ENCODE measurements at regions not wholly inside any gene's neighbourhood (a gene's known extent, or its start where the extent isn't known, plus 50 kb on each side); places are given as distances from the start of the nearest gene placed in this dataset.

DNA sequence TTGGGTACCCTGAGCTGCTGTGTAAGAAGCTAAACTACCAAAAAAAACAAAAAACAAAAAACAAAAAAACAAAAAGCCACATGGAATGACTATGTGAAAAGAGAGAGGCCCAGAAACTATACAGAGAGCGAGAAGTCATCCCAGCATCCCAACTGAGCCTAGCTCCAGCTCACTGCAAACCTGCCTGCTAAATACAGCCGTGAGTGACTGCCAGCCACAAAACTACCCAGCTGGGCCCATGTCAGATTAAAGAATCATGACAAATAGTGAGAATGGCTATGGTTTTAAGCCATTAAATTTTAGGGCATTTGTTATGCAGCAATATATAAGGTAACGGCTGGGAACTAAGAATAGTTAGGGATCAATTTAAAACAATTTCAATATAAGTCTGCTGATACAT is 335.1 kb upstream of the PDE4D start:
- H3K27me3 Mint-ChIP-seq: no peaks in the 10 kb centered on the region
- no peaks in the 10 kb centered on the region for H3K36me3 Mint-ChIP-seq (ENCODE audit: insufficient read depth)
- DNase-seq (ENCODE audit: low spot score in 2 of 2) (no peak), ATAC-seq (replicated peaks; ENCODE audit: extremely low read depth, poor library complexity, severe bottlenecking) (no peak)
- H3K4me3 Mint-ChIP-seq: no peak overlapping the region
- no peak overlapping the region for H3K27ac Mint-ChIP-seq (ENCODE audit: low read depth)
- H3K4me1 Mint-ChIP-seq: no peaks in the 10 kb centered on the region
- H3K9me3 Mint-ChIP-seq: peaks cover 6% of the 10 kb centered on the region

- H3K36me3 Mint-ChIP-seq (ENCODE audit: insufficient read depth): no peaks in the 10 kb centered on the region
- no peaks in the 10 kb centered on the region for H3K4me1 Mint-ChIP-seq
- H3K9me3 Mint-ChIP-seq: peaks cover 4% of the 10 kb centered on the region
- H3K27ac Mint-ChIP-seq (ENCODE audit: low read depth): no peak overlapping the region
- ATAC-seq (replicated peaks; ENCODE audit: extremely low read depth, poor library complexity, severe bottlenecking) (no peak), DNase-seq (ENCODE audit: low spot score in 2 of 2) (no peak)
- H3K27me3 Mint-ChIP-seq: no peaks in the 10 kb centered on the region
- no peak overlapping the region for H3K4me3 Mint-ChIP-seq
Measured at GRCh38 chr5:60226128-60226527, 332.6 kb upstream of the PDE4D start.

DNA sequence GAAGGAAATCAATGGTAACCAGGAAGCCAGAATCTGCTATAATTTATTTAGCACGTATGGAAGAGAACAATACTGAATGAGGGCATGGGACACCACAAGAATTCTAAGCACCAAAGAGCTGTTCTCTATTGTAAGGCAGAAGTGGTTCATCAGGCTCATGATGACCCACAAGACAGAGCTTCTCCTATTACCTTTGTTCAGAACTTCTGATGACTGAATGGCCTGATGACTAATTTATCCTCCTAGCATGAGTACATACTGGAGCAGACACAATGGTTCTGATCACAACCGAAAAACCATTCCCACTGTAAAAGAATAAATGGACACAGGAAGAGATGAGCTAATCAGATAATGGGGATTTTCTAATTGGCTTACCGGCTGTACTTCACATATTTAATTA is 329.8 kb upstream of the PDE4D start:
- H3K36me3 Mint-ChIP-seq (ENCODE audit: insufficient read depth): no peaks in the 10 kb centered on the region
- no peaks in the 10 kb centered on the region for H3K27me3 Mint-ChIP-seq
- ATAC-seq (replicated peaks; ENCODE audit: extremely low read depth, poor library complexity, severe bottlenecking) (no peak), DNase-seq (ENCODE audit: low spot score in 2 of 2) (no peak)
- no peak overlapping the region for H3K4me3 Mint-ChIP-seq
- H3K9me3 Mint-ChIP-seq: no peaks in the 10 kb centered on the region
- H3K27ac Mint-ChIP-seq (ENCODE audit: low read depth): no peak overlapping the region
- no peaks in the 10 kb centered on the region for H3K4me1 Mint-ChIP-seq

DNA sequence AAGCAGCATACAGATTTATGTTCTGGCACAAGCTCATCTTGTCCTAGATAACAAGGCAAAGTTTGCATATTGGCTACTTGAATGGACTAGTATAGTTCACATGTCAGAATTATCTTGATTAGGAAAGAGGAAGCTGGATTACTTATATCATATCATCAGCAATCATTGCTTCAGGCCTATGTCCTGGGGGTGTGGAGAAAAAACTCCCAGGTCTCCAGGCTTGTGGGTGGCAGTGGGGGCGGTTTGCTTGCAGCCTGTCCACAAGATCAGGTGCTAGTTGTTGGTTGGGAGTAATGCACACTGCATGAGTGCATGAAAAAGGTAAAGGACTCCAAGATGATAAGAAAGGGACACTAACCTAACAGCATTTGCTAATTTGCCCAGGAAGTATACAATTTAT is 326.4 kb upstream of the PDE4D start:
- no peak overlapping the region for H3K27ac Mint-ChIP-seq (ENCODE audit: low read depth)
- DNase-seq (ENCODE audit: low spot score in 2 of 2) (no peak), ATAC-seq (replicated peaks; ENCODE audit: extremely low read depth, poor library complexity, severe bottlenecking) (no peak)
- H3K4me3 Mint-ChIP-seq: no peak overlapping the region
- no peaks in the 10 kb centered on the region for H3K9me3 Mint-ChIP-seq
- H3K36me3 Mint-ChIP-seq (ENCODE audit: insufficient read depth): no peaks in the 10 kb centered on the region
- no peaks in the 10 kb centered on the region for H3K27me3 Mint-ChIP-seq
- no peaks in the 10 kb centered on the region for H3K4me1 Mint-ChIP-seq

DNA sequence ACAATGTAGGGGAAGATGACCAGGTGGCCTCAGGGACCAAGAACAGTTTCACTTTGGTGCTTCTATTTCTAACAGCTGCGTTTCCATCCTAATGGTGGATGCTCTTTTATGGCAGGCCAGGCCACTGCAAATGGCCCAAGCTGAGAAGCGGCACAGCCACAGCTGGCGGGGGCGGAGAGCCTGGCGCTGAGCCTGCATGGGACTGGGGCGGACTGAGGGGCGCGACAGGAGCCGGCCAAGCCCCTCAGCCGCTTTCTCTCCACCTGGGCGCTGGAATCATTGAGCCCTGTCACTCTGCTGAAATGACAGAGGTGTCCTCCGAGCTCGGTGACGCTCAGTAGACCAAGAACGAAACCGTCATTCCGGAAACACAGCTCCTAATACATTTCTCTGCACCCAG is 317.3 kb upstream of the PDE4D start:
- H3K4me3 Mint-ChIP-seq: no peak overlapping the region
- no peaks in the 10 kb centered on the region for H3K4me1 Mint-ChIP-seq
- no peak overlapping the region for H3K27ac Mint-ChIP-seq (ENCODE audit: low read depth)
- DNase-seq (ENCODE audit: low spot score in 2 of 2): no peak
- peaks cover 11% of the 10 kb centered on the region for H3K9me3 Mint-ChIP-seq
- no peaks in the 10 kb centered on the region for H3K27me3 Mint-ChIP-seq
- no peaks in the 10 kb centered on the region for H3K36me3 Mint-ChIP-seq (ENCODE audit: insufficient read depth)
- ATAC-seq (replicated peaks; ENCODE audit: extremely low read depth, poor library complexity, severe bottlenecking): no peak

DNA sequence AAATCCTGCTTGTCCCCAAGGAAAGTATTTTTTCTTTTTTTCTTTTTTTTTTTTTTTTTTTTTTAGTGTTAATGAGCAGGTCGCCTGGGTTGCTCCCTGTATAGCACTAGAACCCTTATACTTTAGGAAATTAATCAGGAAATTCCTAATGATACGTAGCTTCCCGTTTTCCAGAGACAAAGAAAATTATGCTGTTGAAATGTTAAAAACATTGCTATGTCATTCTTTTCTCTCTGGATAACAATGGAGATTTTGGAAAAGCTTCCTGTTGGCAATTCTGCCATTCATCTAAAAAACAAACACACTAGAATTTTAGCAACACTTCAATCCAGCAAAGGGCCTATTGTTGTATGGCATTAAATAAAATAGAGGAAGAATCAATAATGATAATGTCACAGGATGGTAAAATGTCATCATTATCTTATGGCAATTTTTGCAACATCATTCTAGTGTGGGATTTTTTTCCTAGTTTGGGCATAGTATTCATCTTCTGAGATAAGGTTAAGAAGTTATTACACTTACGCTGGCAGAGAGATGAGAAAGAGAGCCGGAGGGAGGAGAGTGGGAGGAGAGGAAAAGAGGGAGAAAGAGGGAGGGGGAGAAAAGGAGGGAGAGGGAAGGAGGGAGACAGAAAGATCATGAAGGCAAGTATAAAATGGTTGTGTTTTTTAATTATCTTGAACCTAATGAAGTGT is 315.8 kb upstream of the PDE4D start:
- Mint-ChIP-seq H3K9me3 (peaks cover 13% of the 10 kb centered on the region), H3K36me3 (ENCODE audit: insufficient read depth) (no peaks in the 10 kb centered on the region), H3K27ac (ENCODE audit: low read depth) (no peak overlapping the region), H3K27me3 (no peaks in the 10 kb centered on the region), H3K4me1 (no peaks in the 10 kb centered on the region), H3K4me3 (no peak overlapping the region)
- DNase-seq (ENCODE audit: low spot score in 2 of 2): no peak
- ATAC-seq (replicated peaks; ENCODE audit: extremely low read depth, poor library complexity, severe bottlenecking): no peak

DNA sequence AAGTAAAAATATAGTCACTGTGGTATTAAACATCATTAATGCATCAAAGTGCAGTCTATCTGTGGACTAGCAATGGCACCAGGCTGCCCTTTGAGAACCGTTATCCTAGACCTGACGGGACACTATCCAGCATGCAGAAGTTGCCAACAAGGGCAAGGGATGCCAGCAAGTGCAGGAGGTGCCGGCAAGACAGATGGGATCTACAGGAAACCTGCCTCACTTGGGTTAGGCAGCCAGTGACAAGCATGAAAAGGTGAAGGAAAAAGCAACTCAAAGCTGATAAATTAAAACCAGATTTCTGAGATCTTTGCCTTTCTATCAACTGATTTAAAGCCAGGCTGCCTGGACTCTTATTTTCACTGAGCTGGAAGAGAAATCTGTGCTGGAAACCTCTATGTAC is 315.2 kb upstream of the PDE4D start:
- Mint-ChIP-seq H3K9me3 (peaks cover 18% of the 10 kb centered on the region), H3K27me3 (no peaks in the 10 kb centered on the region), H3K4me3 (no peak overlapping the region), H3K36me3 (ENCODE audit: insufficient read depth) (no peaks in the 10 kb centered on the region), H3K27ac (ENCODE audit: low read depth) (no peak overlapping the region), H3K4me1 (no peaks in the 10 kb centered on the region)
- ATAC-seq (replicated peaks; ENCODE audit: extremely low read depth, poor library complexity, severe bottlenecking): no peak
- no peak for DNase-seq (ENCODE audit: low spot score in 2 of 2)

DNA sequence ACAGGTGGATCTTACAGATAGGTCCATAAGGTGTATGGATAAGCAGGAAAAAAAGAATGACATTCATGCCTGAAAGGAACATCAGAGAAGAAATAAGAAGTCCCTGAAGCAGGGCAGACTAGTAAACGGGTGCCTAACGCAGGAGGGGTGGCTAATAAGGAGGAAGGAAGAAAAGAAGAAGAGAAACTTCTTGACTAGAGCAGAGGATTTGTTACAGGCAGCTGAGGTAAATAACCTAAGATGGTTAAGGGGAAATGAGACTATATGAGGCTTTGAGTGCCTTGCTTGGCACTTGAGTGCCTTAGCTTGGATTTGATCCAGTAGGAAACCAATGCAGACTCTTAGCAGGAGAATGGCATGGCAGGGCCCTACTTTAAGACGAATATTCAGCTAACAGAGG is 313.5 kb upstream of the PDE4D start:
- H3K27me3 Mint-ChIP-seq: no peaks in the 10 kb centered on the region
- no peaks in the 10 kb centered on the region for H3K36me3 Mint-ChIP-seq (ENCODE audit: insufficient read depth)
- H3K4me1 Mint-ChIP-seq: no peaks in the 10 kb centered on the region
- ATAC-seq (replicated peaks; ENCODE audit: extremely low read depth, poor library complexity, severe bottlenecking) (peak; percentile 28), DNase-seq (ENCODE audit: low spot score in 2 of 2) (no peak)
- H3K4me3 Mint-ChIP-seq: no peak overlapping the region
- H3K9me3 Mint-ChIP-seq: peaks cover 12% of the 10 kb centered on the region
- no peak overlapping the region for H3K27ac Mint-ChIP-seq (ENCODE audit: low read depth)

DNA sequence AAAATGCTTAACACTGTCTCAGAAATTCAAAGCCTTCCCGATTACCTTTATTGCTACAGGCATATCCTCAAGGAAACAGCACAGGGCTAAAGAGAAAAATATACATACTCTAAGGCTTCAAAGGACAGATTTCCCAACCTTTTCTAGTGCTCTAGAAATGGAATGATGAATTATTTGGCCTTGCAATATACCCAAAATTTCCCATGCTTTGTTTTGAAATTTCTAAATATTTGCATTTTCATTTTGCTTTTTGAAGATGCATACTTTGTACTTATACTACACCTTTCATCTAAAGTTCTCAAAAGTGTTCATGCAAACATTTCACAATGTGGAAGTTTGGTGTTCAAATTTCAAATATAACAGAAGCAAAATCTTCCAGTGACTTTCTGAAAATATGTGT is 312.7 kb upstream of the PDE4D start:
- H3K27ac Mint-ChIP-seq (ENCODE audit: low read depth): no peak overlapping the region
- no peak for DNase-seq (ENCODE audit: low spot score in 2 of 2)
- H3K36me3 Mint-ChIP-seq (ENCODE audit: insufficient read depth): no peaks in the 10 kb centered on the region
- no peak for ATAC-seq (replicated peaks; ENCODE audit: extremely low read depth, poor library complexity, severe bottlenecking)
- peaks cover 12% of the 10 kb centered on the region for H3K9me3 Mint-ChIP-seq
- H3K27me3 Mint-ChIP-seq: no peaks in the 10 kb centered on the region
- no peak overlapping the region for H3K4me3 Mint-ChIP-seq
- H3K4me1 Mint-ChIP-seq: no peaks in the 10 kb centered on the region

GRCh38 chr5:60205071-60205470 is 311.5 kb upstream of the PDE4D start:
- Mint-ChIP-seq H3K27ac (ENCODE audit: low read depth) (no peak overlapping the region), H3K4me1 (no peaks in the 10 kb centered on the region), H3K36me3 (ENCODE audit: insufficient read depth) (no peaks in the 10 kb centered on the region), H3K9me3 (peaks cover 12% of the 10 kb centered on the region), H3K4me3 (no peak overlapping the region), H3K27me3 (no peaks in the 10 kb centered on the region)
- no peak for ATAC-seq (replicated peaks; ENCODE audit: extremely low read depth, poor library complexity, severe bottlenecking)
- no peak for DNase-seq (ENCODE audit: low spot score in 2 of 2)

- Mint-ChIP-seq H3K4me3 (no peak overlapping the region), H3K9me3 (peaks cover 21% of the 10 kb centered on the region), H3K27ac (ENCODE audit: low read depth) (no peak overlapping the region), H3K4me1 (no peaks in the 10 kb centered on the region), H3K27me3 (no peaks in the 10 kb centered on the region), H3K36me3 (ENCODE audit: insufficient read depth) (no peaks in the 10 kb centered on the region)
- ATAC-seq (replicated peaks; ENCODE audit: extremely low read depth, poor library complexity, severe bottlenecking): no peak
- no peak for DNase-seq (ENCODE audit: low spot score in 2 of 2)
Measured at GRCh38 chr5:60196385-60197113, 303.0 kb upstream of the PDE4D start.

- no peak for DNase-seq (ENCODE audit: low spot score in 2 of 2)
- no peaks in the 10 kb centered on the region for H3K36me3 Mint-ChIP-seq (ENCODE audit: insufficient read depth)
- no peak overlapping the region for H3K27ac Mint-ChIP-seq (ENCODE audit: low read depth)
- no peaks in the 10 kb centered on the region for H3K4me1 Mint-ChIP-seq
- no peak overlapping the region for H3K4me3 Mint-ChIP-seq
- peaks cover 21% of the 10 kb centered on the region for H3K9me3 Mint-ChIP-seq
- H3K27me3 Mint-ChIP-seq: no peaks in the 10 kb centered on the region
- no peak for ATAC-seq (replicated peaks; ENCODE audit: extremely low read depth, poor library complexity, severe bottlenecking)
Measured at GRCh38 chr5:60195551-60195950, 302.0 kb upstream of the PDE4D start.

- no peaks in the 10 kb centered on the region for H3K36me3 Mint-ChIP-seq (ENCODE audit: insufficient read depth)
- no peak for DNase-seq (ENCODE audit: low spot score in 2 of 2)
- ATAC-seq (replicated peaks; ENCODE audit: extremely low read depth, poor library complexity, severe bottlenecking): no peak
- H3K4me1 Mint-ChIP-seq: no peaks in the 10 kb centered on the region
- H3K27ac Mint-ChIP-seq (ENCODE audit: low read depth): no peak overlapping the region
- H3K27me3 Mint-ChIP-seq: no peaks in the 10 kb centered on the region
- H3K4me3 Mint-ChIP-seq: no peak overlapping the region
- peaks cover 21% of the 10 kb centered on the region for H3K9me3 Mint-ChIP-seq
Measured at GRCh38 chr5:60195083-60195482, 301.6 kb upstream of the PDE4D start.
